ENCODE measurements at regions not wholly inside any gene's neighbourhood (a gene's known extent, or its start where the extent isn't known, plus 50 kb on each side); places are given as distances from the start of the nearest gene placed in this dataset.
A peak's percentile ranks its signal among the peaks of the same experiment; 100 is the strongest.

- Histone ChIP-seq H3K9me3 (no peaks in the 10 kb centered on the region), H3K27me3 (peaks cover 19% of the 10 kb centered on the region), H3K27ac (peak overlapping the region; percentile 45), H3K4me3 (no peak overlapping the region), H3K4me1 (peaks cover 11% of the 10 kb centered on the region), H3K36me3 (no peaks in the 10 kb centered on the region)
- no peak for DNase-seq (ENCODE audit: low spot score in 2 of 2)
- TF ChIP-seq POLR2AphosphoS5 (IDR thresholded peaks at IDR 0.05) = no peak
- WGBS = 72% methylated on average over 2 of the region's 2 CpGs
Observed at GRCh38 chrX:139199933-139200332, 330.6 kb upstream of the F9 start.

GRCh38 chrX:139198936-139199335 is 331.6 kb upstream of the F9 start:
- Histone ChIP-seq H3K27me3 (peaks cover 14% of the 10 kb centered on the region), H3K4me1 (peaks cover 10% of the 10 kb centered on the region)

GRCh38 chrX:139196890-139197289 is 333.6 kb upstream of the F9 start:
- Histone ChIP-seq H3K4me1 (no peaks in the 10 kb centered on the region), H3K27me3 (no peaks in the 10 kb centered on the region), H3K9me3 (no peaks in the 10 kb centered on the region), H3K27ac (no peak overlapping the region), H3K36me3 (no peaks in the 10 kb centered on the region), H3K4me3 (no peak overlapping the region)
- TF ChIP-seq EP300 (IDR thresholded peaks at IDR 0.05) (no peak), POLR2AphosphoS5 (IDR thresholded peaks at IDR 0.05) (no peak), CTCF (IDR thresholded peaks at IDR 0.05) (no peak), POLR2A (IDR thresholded peaks at IDR 0.05) (no peak)
- WGBS = 60% methylated on average over 3 of the region's 3 CpGs
- DNase-seq (ENCODE audit: low spot score in 2 of 2) = no peak

More at GRCh38 chrX:139198936-139199335, 331.6 kb upstream of the F9 start:
- no peak overlapping the region for H3K4me3 ChIP-seq
- DNase-seq (ENCODE audit: low spot score in 2 of 2) = no peak
- no peaks in the 10 kb centered on the region for H3K36me3 ChIP-seq
- H3K27ac ChIP-seq = no peak overlapping the region
- no peaks in the 10 kb centered on the region for H3K9me3 ChIP-seq
- TF ChIP-seq CTCF (IDR thresholded peaks at IDR 0.05) = no peak
- TF ChIP-seq POLR2AphosphoS5 (IDR thresholded peaks at IDR 0.05) = no peak
- no peak for TF ChIP-seq EP300 (IDR thresholded peaks at IDR 0.05)
- TF ChIP-seq POLR2A (IDR thresholded peaks at IDR 0.05) = no peak

GRCh38 chrX:139194571-139195280 is 335.8 kb upstream of the F9 start:
- Histone ChIP-seq H3K27me3 (no peaks in the 10 kb centered on the region), H3K27ac (peak overlapping the region; percentile 38)
- DNase-seq (ENCODE audit: low spot score in 2 of 2) = no peak

GRCh38 chrX:139192386-139192961 is 338.1 kb upstream of the F9 start:
- H3K4me3 ChIP-seq = no peak overlapping the region
- H3K36me3 ChIP-seq = no peaks in the 10 kb centered on the region
- no peak for TF ChIP-seq POLR2A (IDR thresholded peaks at IDR 0.05)
- no peak for TF ChIP-seq EP300 (IDR thresholded peaks at IDR 0.05)
- TF ChIP-seq CTCF (IDR thresholded peaks at IDR 0.05) = no peak
- TF ChIP-seq POLR2AphosphoS5 (IDR thresholded peaks at IDR 0.05) = no peak
- no peaks in the 10 kb centered on the region for H3K27me3 ChIP-seq
- no peak overlapping the region for H3K27ac ChIP-seq
- 46% methylated on average over 6 of the region's 6 CpGs for WGBS
- H3K9me3 ChIP-seq = no peaks in the 10 kb centered on the region
- H3K4me1 ChIP-seq = no peaks in the 10 kb centered on the region
- no peak for DNase-seq (ENCODE audit: low spot score in 2 of 2)

More at GRCh38 chrX:139194571-139195280, 335.8 kb upstream of the F9 start:
- Histone ChIP-seq H3K9me3 (no peaks in the 10 kb centered on the region), H3K36me3 (no peaks in the 10 kb centered on the region), H3K4me1 (no peaks in the 10 kb centered on the region), H3K4me3 (peak overlapping the region; percentile 50)
- 23% methylated on average over 31 of the region's 50 CpGs for WGBS
- TF ChIP-seq CTCF (IDR thresholded peaks at IDR 0.05) (no peak), POLR2AphosphoS5 (IDR thresholded peaks at IDR 0.05) (no peak), POLR2A (IDR thresholded peaks at IDR 0.05) (no peak), EP300 (IDR thresholded peaks at IDR 0.05) (no peak)
